GM18508 (cell line): ENCODE measurements at regions not wholly inside any gene's neighbourhood (a gene's known extent, or its start where the extent isn't known, plus 50 kb on each side); places are given as distances from the start of the nearest gene placed in this dataset.
"Not testable (repeated sequence)": the region's sequence is repeated elsewhere in the genome, so short reads cannot be mapped to it uniquely, and the experiment has no call there.

Experiments used
- ATAC-seq: cut with Tn5 transposase; IDR thresholded peaks from one replicate; pipeline ENCODE4 v1.9.1; 2021; ENCODE audit warnings: moderate number of reproducible peaks; ENCODE audit not compliant: insufficient read depth, unreplicated experiment

DNA sequence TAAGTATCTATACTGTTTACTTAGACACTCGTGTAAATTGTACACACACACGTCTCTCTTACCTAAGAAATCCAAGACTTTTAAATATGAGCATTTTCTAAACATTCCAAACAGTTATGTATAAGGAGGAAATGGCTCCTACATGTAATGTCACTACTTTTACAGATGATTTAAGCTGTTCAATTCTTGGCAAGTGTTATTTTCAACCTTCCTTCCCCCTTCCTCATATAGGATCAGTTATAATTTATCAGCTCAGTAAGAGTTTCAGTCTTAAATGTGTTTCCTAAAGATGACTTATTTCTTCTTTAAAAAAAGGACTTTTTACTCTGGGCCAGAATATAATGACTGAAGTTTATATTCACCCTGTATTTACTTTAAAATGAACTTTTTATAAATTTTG is 601.1 kb downstream of the ANKRD50 start:
- no peak for ATAC-seq

DNA sequence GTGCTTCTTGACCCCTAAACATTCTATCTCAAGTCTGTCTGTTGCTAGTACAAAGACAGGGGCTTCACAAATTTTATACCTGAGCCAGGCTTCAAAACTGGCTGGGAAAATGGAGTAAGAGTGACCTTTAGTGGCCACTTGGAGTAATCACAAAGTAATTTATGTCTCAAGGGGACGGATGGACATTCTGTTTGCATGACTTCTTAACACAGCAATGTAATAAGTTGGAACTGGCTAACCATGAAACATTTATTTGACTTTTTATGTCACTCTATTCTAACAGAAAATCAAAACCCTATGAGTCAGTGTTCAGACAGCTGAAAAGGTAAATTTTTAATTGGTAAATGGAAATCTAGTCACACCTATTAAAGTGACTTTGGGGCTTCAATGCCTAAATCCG is 600.6 kb downstream of the ANKRD50 start:
- peak; percentile 59 for ATAC-seq

DNA sequence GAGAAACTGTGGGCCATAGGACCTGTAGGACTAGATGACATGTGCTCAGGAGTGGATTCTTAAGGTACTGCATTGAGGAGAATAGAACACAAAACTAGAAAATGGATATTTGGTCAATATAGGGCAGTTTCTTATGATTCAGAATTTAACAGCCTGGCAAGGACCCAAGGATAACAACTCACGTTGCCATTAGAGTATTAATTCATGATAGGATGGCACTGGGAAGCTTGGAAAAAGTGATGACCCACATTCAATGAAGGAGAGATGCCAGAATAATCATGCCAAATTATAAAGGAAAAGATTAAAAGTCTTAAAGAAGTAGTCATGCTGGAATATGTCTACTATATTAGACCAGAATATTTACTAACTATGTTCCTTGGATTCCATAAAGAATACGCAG is 594.5 kb downstream of the ANKRD50 start:
- no peak for ATAC-seq

DNA sequence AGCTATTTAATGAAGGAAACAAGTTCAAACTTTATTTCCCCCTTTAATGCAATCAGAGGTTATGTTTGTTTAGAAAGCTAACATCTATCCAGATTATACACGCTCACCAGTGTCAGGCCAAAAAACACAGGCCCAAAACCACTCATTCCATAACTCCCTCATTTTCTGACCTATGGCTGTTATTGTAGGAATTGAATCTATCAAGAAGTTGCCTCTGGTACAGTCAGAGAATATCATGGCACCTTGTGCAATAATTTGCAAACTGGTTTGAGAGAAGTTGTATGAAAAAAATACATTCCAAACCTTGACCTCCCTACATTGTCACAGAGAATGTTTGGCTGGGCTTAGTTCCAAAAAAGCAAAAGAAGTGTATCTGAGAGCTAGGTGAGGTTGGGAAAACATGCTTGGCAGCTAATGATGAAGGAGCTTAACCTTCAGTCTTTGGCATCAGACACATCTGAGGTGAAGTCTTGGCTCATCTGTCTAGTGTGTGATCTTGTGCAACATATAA is 591.0 kb downstream of the ANKRD50 start:
- no peak for ATAC-seq

GRCh38 chr4:124123181-124123580 is 589.4 kb downstream of the ANKRD50 start:
- ATAC-seq: no peak

- no peak for ATAC-seq
These were observed 588.8 kb downstream of the ANKRD50 start for GRCh38 chr4:124123721-124124120.

DNA sequence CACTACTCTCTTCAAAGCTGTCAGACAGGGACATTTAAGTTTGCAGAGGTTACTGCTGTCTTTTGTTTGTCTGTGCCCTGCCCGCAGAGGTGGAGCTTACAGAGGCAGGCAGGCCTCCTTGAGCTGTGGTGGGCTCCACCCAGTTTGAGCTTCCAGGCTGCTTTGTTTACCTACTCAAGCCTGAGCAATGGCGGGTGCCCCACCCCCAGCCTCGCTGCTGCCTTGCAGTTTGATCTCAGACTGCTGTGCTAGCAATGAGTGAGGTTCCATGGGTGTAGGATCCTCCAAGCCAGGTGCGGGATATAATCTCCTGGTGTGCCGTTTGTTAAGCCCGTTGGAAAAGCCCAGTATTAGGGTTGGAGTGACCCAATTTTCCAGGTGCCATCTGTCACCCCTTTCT is 581.2 kb downstream of the ANKRD50 start:
- not testable (repeated sequence) for ATAC-seq

DNA sequence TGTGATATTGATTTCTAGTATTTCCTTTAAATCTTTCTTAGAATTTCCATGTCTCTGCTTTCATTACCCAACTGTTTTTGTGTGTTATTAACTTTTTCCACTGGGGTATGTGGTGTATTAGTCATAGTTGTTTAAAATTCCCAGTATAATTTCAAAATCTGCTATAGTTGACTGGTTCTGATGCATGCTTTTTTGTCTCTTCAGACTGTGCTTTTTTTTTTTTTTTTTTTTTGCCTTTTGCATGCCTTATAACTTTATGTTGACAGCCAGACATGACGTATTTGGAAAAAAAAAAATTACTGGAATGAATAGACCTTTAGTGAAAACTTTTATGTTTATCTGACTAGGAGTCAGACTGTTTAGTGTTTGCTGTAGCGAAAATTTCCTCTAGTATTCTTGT is 580.4 kb downstream of the ANKRD50 start:
- no peak for ATAC-seq

DNA sequence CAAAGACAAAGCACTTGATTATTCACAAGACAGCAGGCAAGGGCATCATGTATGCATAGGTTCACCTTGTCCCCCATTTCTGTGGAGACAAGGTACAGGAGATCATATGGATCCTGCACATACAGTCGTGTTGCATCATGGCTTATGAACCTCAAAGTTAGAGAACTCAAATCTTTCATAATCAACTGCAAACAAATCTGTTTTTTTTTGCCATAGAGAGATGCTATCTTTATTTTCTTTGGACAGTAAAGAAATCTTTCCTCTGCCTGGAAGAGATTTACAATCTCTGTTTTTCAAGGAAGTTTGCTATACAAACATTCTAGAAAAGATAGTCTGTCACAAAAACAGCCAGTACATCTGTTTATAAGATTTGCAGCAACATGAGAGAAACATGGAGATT is 578.8 kb downstream of the ANKRD50 start:
- ATAC-seq: no peak

- ATAC-seq: no peak
These were observed 577.1 kb downstream of the ANKRD50 start for GRCh38 chr4:124135409-124135813.

DNA sequence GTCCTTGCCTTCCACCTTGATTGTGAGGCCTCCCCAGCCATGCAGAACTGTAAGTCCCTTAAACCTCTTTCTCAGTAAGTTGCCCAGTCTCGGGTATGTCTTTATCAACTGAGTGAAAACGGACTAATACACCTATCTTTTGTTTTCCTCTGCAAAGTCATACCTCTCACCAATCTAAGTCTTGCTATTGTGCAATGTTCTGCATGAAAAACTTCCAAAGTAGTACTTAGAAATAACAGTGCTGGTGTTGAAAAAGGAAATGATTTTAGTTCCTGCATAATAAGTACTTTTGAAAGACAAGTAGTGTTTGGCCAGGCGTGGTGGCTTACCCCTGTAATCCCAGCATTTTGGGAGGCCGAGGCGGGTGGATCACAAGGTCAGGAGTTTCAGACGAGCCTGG is 573.5 kb downstream of the ANKRD50 start:
- ATAC-seq: no peak

DNA sequence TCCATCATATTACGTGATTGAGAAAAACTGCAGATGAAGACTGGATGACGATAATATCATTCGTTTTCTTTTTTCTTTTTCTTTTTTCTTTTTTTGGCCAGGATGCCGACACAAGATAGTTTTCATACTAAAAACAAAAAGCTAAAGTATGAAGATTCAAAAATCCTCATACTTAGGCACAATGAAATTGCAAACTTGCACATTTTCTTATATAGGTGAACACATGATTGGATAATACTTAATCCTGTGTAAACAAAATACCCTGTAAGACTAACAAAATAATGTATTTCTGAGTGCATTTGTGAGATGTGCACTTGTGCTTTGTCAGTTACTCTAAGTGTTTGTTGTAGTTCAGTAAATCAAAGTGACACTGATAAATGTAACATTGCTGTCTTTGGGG is 568.9 kb downstream of the ANKRD50 start:
- ATAC-seq: no peak

DNA sequence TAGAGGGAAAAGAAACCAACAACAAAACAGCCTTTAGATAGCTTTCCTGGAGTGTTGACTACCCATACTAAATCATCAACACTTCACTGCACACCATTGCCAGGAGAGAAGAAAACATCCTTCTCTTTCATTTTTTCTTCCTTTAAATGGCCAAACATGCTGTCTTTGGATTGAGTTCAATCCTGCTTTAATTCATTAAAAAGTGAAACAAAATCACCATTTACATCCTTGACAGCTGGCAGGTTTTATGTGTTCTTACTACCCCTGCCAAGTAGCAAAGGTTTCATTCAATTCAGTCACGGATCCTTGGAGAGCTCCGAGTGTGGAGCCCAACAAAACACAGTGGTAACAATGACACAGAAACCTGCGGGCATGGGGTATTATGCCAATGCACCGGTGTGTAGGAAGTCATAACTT is 568.3 kb downstream of the ANKRD50 start:
- ATAC-seq: no peak

DNA sequence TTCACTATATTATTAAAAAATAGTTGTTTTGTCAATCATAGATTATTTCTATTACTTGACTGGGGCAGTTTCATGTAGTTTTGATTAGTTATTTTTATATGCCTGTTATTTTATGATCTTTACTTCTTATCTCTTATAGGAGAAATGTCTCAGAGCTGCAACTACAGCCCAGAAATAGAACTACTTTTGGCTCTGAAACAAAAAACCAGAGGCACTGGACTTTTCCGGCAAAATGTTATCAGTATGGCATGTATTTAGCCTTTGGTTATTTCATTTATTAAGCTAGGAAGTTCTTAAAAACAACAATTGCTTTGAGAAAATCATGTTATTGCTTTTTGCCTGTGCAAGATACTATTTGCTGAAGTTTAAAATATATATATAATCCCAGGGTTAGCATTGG is 566.5 kb downstream of the ANKRD50 start:
- no peak for ATAC-seq

- ATAC-seq: no peak
These were observed 561.5 kb downstream of the ANKRD50 start for GRCh38 chr4:124151031-124151430.

DNA sequence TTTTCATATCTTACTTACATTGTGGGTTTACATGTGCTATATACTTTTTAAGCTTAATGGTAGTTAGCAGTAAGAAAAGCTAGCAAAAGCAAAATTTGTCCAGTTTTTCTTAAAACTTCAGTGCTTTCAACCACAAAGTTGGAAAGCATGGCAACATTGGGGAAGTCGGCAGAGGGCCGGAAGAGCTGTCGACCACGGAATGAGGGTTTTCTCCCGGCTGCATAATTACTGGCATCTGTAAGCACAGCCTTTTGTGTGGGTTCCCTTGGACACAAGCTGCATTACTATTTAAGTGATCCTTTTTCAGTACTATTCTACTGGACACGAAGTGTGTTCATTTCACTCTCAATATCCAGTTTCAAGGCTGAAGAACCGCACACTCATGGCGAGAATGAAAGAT is 560.4 kb downstream of the ANKRD50 start:
- no peak for ATAC-seq

GRCh38 chr4:124155239-124155638 is 557.3 kb downstream of the ANKRD50 start:
- no peak for ATAC-seq

DNA sequence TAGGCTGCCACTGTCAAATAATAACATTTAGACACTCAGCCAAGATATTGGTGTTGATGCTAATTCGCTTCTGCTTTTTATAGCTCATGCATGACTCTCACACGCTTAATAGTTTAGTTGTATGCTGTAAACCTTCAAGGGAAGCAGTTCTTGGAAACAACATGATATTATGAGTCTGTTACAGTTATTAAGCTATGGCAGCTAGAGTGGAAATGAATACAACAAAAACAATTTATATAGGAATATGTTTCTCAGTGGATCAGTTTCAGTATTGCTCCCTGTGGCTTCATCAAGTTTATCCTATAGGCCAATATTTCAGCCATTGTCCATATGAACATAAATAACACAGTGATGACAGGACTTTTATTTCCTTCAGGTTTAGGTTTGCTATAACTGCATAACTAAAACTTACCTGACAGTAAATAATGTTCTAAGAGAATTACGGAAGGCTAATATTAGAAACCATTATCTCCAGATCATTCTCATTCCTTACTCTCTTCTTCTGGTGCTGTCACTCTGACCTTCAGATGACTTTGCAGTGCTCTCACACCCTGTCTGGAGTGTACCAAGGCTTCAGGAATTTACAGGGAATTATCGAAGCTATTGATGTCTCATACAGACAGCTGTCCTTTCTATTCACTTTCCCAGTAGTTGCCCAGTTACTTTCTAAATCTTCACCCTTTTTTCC is 555.0 kb downstream of the ANKRD50 start:
- no peak for ATAC-seq

DNA sequence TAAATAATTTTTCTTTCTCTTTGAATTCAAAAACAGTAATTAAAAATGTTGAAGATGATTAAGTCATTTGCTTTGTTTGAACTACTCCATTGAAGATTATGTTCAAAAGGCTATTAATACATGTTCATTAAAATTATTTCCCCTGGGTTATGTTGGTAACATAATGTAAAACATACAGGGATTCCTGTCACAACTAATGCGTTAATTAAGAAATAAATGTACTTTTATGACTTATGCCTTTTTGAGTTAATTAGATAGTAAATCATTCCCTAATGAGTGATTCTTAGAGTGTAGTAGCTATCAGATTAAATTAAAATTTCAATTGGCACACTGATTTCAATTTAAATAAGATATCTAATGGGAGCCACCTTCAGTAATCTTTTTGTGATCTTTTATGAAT is 549.1 kb downstream of the ANKRD50 start:
- no peak for ATAC-seq

DNA sequence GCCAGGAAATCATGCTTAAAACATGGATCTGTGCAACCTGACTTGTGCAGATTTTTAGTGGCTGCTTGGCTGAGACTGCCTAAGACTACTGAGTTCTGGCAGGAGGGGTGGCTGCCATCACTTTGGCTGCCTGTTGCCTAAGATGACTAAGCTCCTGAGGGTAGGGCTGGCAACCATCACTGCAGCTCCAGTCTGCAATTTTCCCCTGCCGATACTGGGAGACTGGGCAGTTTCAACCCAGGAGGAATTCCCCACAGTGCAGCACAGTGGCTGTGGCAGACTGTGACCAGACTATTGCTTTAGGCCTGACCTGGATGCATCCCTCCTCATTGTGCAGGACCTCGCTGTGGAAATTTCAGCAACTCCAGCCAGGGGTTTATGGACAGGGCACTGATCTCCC is 544.9 kb downstream of the ANKRD50 start:
- no peak for ATAC-seq

- ATAC-seq: not testable (repeated sequence)
These were observed 543.0 kb downstream of the ANKRD50 start for GRCh38 chr4:124169524-124169923.

DNA sequence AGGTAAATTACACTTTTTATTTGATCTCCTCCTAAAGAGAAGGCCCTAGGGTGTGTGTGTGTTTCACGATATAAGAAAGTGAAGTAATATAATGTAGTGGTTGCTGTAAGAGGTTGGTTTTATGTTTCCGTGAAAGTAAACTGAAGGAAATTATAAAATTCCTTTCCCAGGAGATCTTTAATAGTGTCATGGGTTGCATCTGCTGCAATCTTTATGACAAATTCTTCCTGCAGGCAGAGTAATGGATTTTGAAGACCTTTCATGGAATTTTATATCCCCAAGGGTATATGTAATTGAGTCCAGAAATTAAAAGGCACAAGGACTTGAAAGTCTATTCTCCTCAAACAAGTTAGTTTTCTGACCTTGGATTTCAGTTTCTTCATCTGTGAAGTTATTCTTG is 538.6 kb downstream of the ANKRD50 start:
- no peak for ATAC-seq
